IMR-90 (cell line): ENCODE measurements at regions not wholly inside any gene's neighbourhood (a gene's known extent, or its start where the extent isn't known, plus 50 kb on each side); places are given as distances from the start of the nearest gene placed in this dataset.

ENCODE experiments used
- ATAC-seq: fragments of 200-7000 bp; cut with Tn5 transposase; 2 replicates; pipeline ENCODE4 v1.9.1; 2020; ENCODE audit warnings: low read depth, mild to moderate bottlenecking, moderate library complexity
- BruUV-seq: library from RNA; stranded (reverse); fragments of 400-500 nt; replicated peaks from 2 replicates; lab custom pipeline; 2021; lab: Mats Ljungman, UMichigan
- CTCF ChIA-PET: fragments of 300-600 bp; formaldehyde crosslinking; extraction: SDS; loops from one replicate; lab custom pipeline; 2021; ENCODE audit warnings: antibody characterized with exemption; lab: Yijun Ruan, JAX
- POLR2A ChIA-PET: fragments of 300-600 bp; sonication (Branson Sonifier 250); formaldehyde crosslinking; loops from one replicate; lab custom pipeline; 2022; ENCODE audit warnings: antibody characterized with exemption; ENCODE audit not compliant: unreplicated experiment; lab: Charles Lee
- DNase-seq: peaks from one replicate; pipeline ENCODE4 v3.0.0; 2013
- H2AFZ ChIP-seq: replicated peaks from 2 replicates; pipeline ENCODE3; 2013; ENCODE audit warnings: low read length, mild to moderate bottlenecking; ENCODE audit not compliant: poor library complexity
- H2AK5ac ChIP-seq: 2 replicates; pipeline ENCODE4 v1.6.1; 2013; ENCODE audit warnings: low read depth, low read length, inconsistent platforms
- H2AK9ac ChIP-seq: replicated peaks from 2 replicates; pipeline ENCODE3; 2013; ENCODE audit warnings: mild to moderate bottlenecking, low read depth, low read length, moderate library complexity; ENCODE audit not compliant: poor library complexity
- H2BK120ac ChIP-seq: 2 replicates; pipeline ENCODE4 v1.6.1; 2013; ENCODE audit warnings: low read depth, low read length, inconsistent platforms
- H2BK15ac ChIP-seq: 3 replicates; pipeline ENCODE4 v1.6.1; 2013; ENCODE audit warnings: low read depth, low read length, inconsistent platforms
- H2BK20ac ChIP-seq: 2 replicates; pipeline ENCODE4 v1.6.1; 2013; ENCODE audit warnings: low read depth, mild to moderate bottlenecking, inconsistent platforms, low read length, moderate library complexity
- H2BK5ac ChIP-seq: 2 replicates; pipeline ENCODE4 v1.6.1; 2013; ENCODE audit warnings: mild to moderate bottlenecking, low read depth, low read length, inconsistent platforms; ENCODE audit not compliant: poor library complexity, severe bottlenecking
- H3K14ac ChIP-seq: replicated peaks from 2 replicates; pipeline ENCODE4 v1.6.1; 2013; ENCODE audit warnings: low read depth, low read length, inconsistent platforms
- H3K18ac ChIP-seq: 2 replicates; pipeline ENCODE4 v1.6.1; 2013; ENCODE audit warnings: low read depth, low read length, control low read depth
- H3K23ac ChIP-seq: 2 replicates; pipeline ENCODE4 v1.6.1; 2013; ENCODE audit warnings: low read depth, low read length, inconsistent platforms
- H3K27ac ChIP-seq: 2 replicates; pipeline ENCODE4 v1.5.1; 2013; ENCODE audit warnings: mild to moderate bottlenecking, control low read depth, low read length; ENCODE audit not compliant: insufficient read depth
- H3K27me3 ChIP-seq: 2 replicates; pipeline ENCODE4 v1.6.1; 2013; ENCODE audit warnings: low read length; ENCODE audit not compliant: control insufficient read depth, insufficient read depth
- H3K36me3 ChIP-seq: 2 replicates; pipeline ENCODE4 v1.6.1; 2013; ENCODE audit warnings: low read length, mixed read lengths; ENCODE audit not compliant: control insufficient read depth, insufficient read depth
- H3K4ac ChIP-seq: 2 replicates; pipeline ENCODE4 v1.6.1; 2013; ENCODE audit warnings: low read depth, low read length, inconsistent platforms
- H3K4me1 ChIP-seq: 2 replicates; pipeline ENCODE4 v1.6.1; 2013; ENCODE audit warnings: low read length, mixed read lengths; ENCODE audit not compliant: control insufficient read depth, insufficient read depth
- H3K4me2 ChIP-seq: 2 replicates; pipeline ENCODE4 v1.6.1; 2013; ENCODE audit warnings: low read depth, mild to moderate bottlenecking, control low read depth, low read length, moderate library complexity
- H3K4me3 ChIP-seq: 2 replicates; pipeline ENCODE4 v1.5.1; 2013; ENCODE audit warnings: low read depth, mild to moderate bottlenecking, control low read depth, low read length, moderate library complexity; ENCODE audit not compliant: insufficient read depth
- H3K56ac ChIP-seq: 2 replicates; pipeline ENCODE4 v1.6.1; 2013; ENCODE audit warnings: low read length, inconsistent platforms; ENCODE audit not compliant: insufficient read depth; ENCODE audit errors: extremely low read depth
- H3K79me1 ChIP-seq, 2 experiments: 2 replicates each; pipeline ENCODE4 v1.6.1; 2013; ENCODE audit warnings: low read length in 2 of 2, inconsistent platforms in 1 of 2, low read depth in 1 of 2
- H3K9ac ChIP-seq: 2 replicates; pipeline ENCODE4 v1.6.1; 2013; ENCODE audit warnings: low read depth, low read length, control low read depth
- H3K9me1 ChIP-seq: 2 replicates; pipeline ENCODE4 v1.6.1; 2013; ENCODE audit warnings: low read length, inconsistent platforms; ENCODE audit not compliant: insufficient read depth
- H3K9me3 ChIP-seq: 2 replicates; pipeline ENCODE4 v1.6.1; 2013; ENCODE audit warnings: low read length; ENCODE audit not compliant: control insufficient read depth, insufficient read depth
- H4K20me1 ChIP-seq: 2 replicates; pipeline ENCODE4 v1.6.1; 2013; ENCODE audit warnings: low read length, inconsistent platforms; ENCODE audit not compliant: insufficient read depth
- H4K5ac ChIP-seq: 2 replicates; pipeline ENCODE4 v1.6.1; 2013; ENCODE audit warnings: mild to moderate bottlenecking, low read depth, low read length, control low read depth
- H4K8ac ChIP-seq, 2 experiments: 2 replicates each; pipeline ENCODE4 v1.6.1; 2013; ENCODE audit warnings: low read depth in 2 of 2, low read length in 2 of 2, control low read depth in 1 of 2, inconsistent platforms in 1 of 2
- H4K91ac ChIP-seq: 2 replicates; pipeline ENCODE4 v1.6.1; 2013; ENCODE audit warnings: low read depth, low read length, inconsistent platforms; ENCODE audit not compliant: insufficient read depth
- BHLHE40 ChIP-seq: fragments of 150-350 bp; IDR thresholded peaks from 2 replicates; pipeline ENCODE4 v1.6.1; 2016; ENCODE audit warnings: mild to moderate bottlenecking, low read depth, low read length
- CEBPB ChIP-seq: IDR thresholded peaks from 2 replicates; pipeline ENCODE4 v1.6.1; 2012; ENCODE audit warnings: low read depth, low read length, improper control_type of control experiment
- CHD1 ChIP-seq: IDR thresholded peaks from 2 replicates; pipeline ENCODE4 v1.6.1; 2012; ENCODE audit warnings: low read depth, low read length, improper control_type of control experiment
- FOS ChIP-seq: fragments of 150-350 bp; IDR thresholded peaks from 2 replicates; pipeline ENCODE4 v1.6.1; 2016; ENCODE audit warnings: low read depth, low read length
- MAFK ChIP-seq: IDR thresholded peaks from 2 replicates; pipeline ENCODE4 v1.6.1; 2012; ENCODE audit warnings: low read depth, low read length, improper control_type of control experiment
- MAZ ChIP-seq: IDR thresholded peaks from 2 replicates; pipeline ENCODE4 v1.6.1; 2012; ENCODE audit warnings: low read depth, mild to moderate bottlenecking, low read length, improper control_type of control experiment, moderate library complexity, borderline replicate concordance
- MXI1 ChIP-seq: IDR thresholded peaks from 2 replicates; pipeline ENCODE4 v1.6.1; 2012; ENCODE audit warnings: low read depth, mild to moderate bottlenecking, low read length, moderate library complexity, borderline replicate concordance
- NFE2L2 ChIP-seq: fragments of 150-350 bp; IDR thresholded peaks from 2 replicates; pipeline ENCODE4 v1.6.1; 2016; ENCODE audit warnings: low read depth, mild to moderate bottlenecking, low read length
- POLR2A ChIP-seq: IDR thresholded peaks from 2 replicates; pipeline ENCODE4 v1.6.1; 2012; ENCODE audit warnings: mild to moderate bottlenecking, low read depth, low read length
- RAD21 ChIP-seq: IDR thresholded peaks from 2 replicates; pipeline ENCODE4 v1.6.1; 2012; ENCODE audit warnings: low read length, improper control_type of control experiment
- RCOR1 ChIP-seq: IDR thresholded peaks from 2 replicates; pipeline ENCODE4 v1.6.1; 2012; ENCODE audit warnings: mild to moderate bottlenecking, low read length, improper control_type of control experiment; ENCODE audit not compliant: insufficient replicate concordance
- RFX5 ChIP-seq: IDR thresholded peaks from 2 replicates; pipeline ENCODE4 v1.8.0; 2012; ENCODE audit warnings: low read depth, mild to moderate bottlenecking, low read length, moderate library complexity
- SMC3 ChIP-seq: fragments of 150-350 bp; IDR thresholded peaks from 2 replicates; pipeline ENCODE4 v1.6.1; 2016; ENCODE audit warnings: low read depth, mild to moderate bottlenecking, antibody characterized with exemption, low read length, moderate library complexity
- USF2 ChIP-seq: fragments of 150-350 bp; IDR thresholded peaks from 2 replicates; pipeline ENCODE4 v1.6.1; 2017; ENCODE audit warnings: mild to moderate bottlenecking, antibody characterized with exemption, low read length, low read depth
- WGBS, 2 experiments: methylation state at CpG; one replicate each; pipeline versions ENCODE4 v1.1.5 to v1.1.7; 2013; ENCODE audit warnings: missing lambda C conversion rate in 2 of 2; ENCODE audit not compliant: insufficient read length in 1 of 2; ENCODE audit errors: extremely low coverage in 2 of 2; 5-methylcytosine and 5-hydroxymethylcytosine counted together
- dilution Hi-C: fragments of 300-500 bp; cut with HindIII; formaldehyde crosslinking; loops from one replicate; pipeline ENCODE4 v1.14.3; 2018; ENCODE audit warnings: low sequenced_read_pairs; ENCODE audit not compliant: unreplicated experiment
- in situ Hi-C: fragments of 300-500 bp; cut with MboI; formaldehyde crosslinking; loops from 3 replicates; pipeline ENCODE4 v1.14.3; 2019; ENCODE audit warnings: low sequenced_read_pairs, inconsistent platforms, mixed read lengths
- intact Hi-C: fragments of 100-400 bp; cut with micrococcal nuclease; formaldehyde crosslinking; loops from 2 replicates; pipeline ENCODE4 v1.10.0; 2022
- TF ChIP-seq, protein P1 (sequence below): conservative IDR thresholded peaks from 2 replicates; pipeline ENCODE4 v1.5.1; 2012; ENCODE audit warnings: mild to moderate bottlenecking, low read depth, low read length, improper control_type of control experiment
- TF ChIP-seq, protein P2 (sequence below): fragments of 150-350 bp; IDR thresholded peaks from 2 replicates; pipeline ENCODE4 v1.6.1; 2016; ENCODE audit warnings: low read depth, mild to moderate bottlenecking, low read length, moderate library complexity, borderline replicate concordance

DNA sequence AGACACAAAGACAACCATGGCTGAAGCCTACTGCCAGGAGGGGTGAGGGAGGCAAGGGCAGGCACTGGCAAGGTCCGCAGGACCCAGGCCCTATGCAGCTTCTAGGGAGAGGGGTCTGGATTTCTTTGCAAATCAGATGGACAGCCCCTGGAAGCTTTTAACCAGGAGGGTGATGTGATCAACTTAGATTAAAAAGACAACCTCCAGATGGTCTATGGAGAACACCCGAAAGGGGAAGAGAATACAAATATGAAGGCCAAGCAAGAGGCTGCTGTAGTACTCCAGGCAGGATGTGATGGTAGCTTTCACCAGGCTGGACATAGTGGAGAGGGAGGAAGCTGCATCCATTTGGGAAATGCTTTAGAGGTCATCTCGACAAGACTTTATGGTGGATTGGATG, 83.3 kb upstream of the TSPAN11 start:
- Histone ChIP-seq H3K4ac (no peak overlapping the region), H3K79me1 (no peaks in the 10 kb centered on the region), H3K9me1 (no peaks in the 10 kb centered on the region), H3K9ac (no peak overlapping the region), H2AK9ac (no peak overlapping the region), H2AK5ac (no peak overlapping the region), H3K4me2 (no peak overlapping the region), H3K36me3 (no peaks in the 10 kb centered on the region), H3K4me3 (no peak overlapping the region), H2BK20ac (no peak overlapping the region), H3K4me1 (no peaks in the 10 kb centered on the region), H3K9me3 (no peaks in the 10 kb centered on the region), H2BK120ac (no peak overlapping the region), H4K5ac (no peak overlapping the region), H3K23ac (no peak overlapping the region), H3K27me3 (peaks cover 28% of the 10 kb centered on the region), H4K8ac (no peak overlapping the region), H4K20me1 (no peaks in the 10 kb centered on the region), H3K14ac (no peak overlapping the region), H2BK15ac (no peak overlapping the region), H3K56ac (no peak overlapping the region), H4K91ac (no peak overlapping the region), H3K27ac (no peak overlapping the region), H2BK5ac (no peak overlapping the region), H2AFZ (no peak overlapping the region), H3K18ac (no peak overlapping the region)
- BruUV-seq: no TSS peak
- CTCF ChIA-PET: interaction anchor here (2.3 kb wide), 1 partner anchor 429 kb away, joined by 7 read pairs; no protein-coding TSS in a partner anchor
- dilution Hi-C loops (no loop called here), intact Hi-C loops (loop anchor here (10.0 kb wide), 2 partner anchors 432 to 1538 kb away; no protein-coding TSS in a partner anchor), in situ Hi-C loops (loop anchor here (25.0 kb wide), 1 partner anchor 1756 kb away; no protein-coding TSS in a partner anchor)
- TF ChIP-seq SMC3 (no peak), MAZ (no peak), RCOR1 (no peak), RFX5 (no peak), CEBPB (no peak), FOS (no peak), USF2 (no peak), NFE2L2 (no peak), RAD21 (no peak), MXI1 (no peak), MAFK (no peak), CHD1 (no peak), POLR2A (no peak), BHLHE40 (no peak)
- TF ChIP-seq, protein P1, sequence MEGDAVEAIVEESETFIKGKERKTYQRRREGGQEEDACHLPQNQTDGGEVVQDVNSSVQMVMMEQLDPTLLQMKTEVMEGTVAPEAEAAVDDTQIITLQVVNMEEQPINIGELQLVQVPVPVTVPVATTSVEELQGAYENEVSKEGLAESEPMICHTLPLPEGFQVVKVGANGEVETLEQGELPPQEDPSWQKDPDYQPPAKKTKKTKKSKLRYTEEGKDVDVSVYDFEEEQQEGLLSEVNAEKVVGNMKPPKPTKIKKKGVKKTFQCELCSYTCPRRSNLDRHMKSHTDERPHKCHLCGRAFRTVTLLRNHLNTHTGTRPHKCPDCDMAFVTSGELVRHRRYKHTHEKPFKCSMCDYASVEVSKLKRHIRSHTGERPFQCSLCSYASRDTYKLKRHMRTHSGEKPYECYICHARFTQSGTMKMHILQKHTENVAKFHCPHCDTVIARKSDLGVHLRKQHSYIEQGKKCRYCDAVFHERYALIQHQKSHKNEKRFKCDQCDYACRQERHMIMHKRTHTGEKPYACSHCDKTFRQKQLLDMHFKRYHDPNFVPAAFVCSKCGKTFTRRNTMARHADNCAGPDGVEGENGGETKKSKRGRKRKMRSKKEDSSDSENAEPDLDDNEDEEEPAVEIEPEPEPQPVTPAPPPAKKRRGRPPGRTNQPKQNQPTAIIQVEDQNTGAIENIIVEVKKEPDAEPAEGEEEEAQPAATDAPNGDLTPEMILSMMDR: no peak
- TF ChIP-seq, protein P2, sequence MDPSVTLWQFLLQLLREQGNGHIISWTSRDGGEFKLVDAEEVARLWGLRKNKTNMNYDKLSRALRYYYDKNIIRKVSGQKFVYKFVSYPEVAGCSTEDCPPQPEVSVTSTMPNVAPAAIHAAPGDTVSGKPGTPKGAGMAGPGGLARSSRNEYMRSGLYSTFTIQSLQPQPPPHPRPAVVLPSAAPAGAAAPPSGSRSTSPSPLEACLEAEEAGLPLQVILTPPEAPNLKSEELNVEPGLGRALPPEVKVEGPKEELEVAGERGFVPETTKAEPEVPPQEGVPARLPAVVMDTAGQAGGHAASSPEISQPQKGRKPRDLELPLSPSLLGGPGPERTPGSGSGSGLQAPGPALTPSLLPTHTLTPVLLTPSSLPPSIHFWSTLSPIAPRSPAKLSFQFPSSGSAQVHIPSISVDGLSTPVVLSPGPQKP: no peak
- ATAC-seq (no peak), DNase-seq (no peak)
- POLR2A ChIA-PET: no interaction called here
- WGBS, 2 experiments: 33% methylated on average over 1 of the region's 3 CpGs; no CpG with 5 or more reads in 1 of the 2 experiments
